ENCODE measurements at regions not wholly inside any gene's neighbourhood (a gene's known extent, or its start where the extent isn't known, plus 50 kb on each side); places are given as distances from the start of the nearest gene placed in this dataset.

- TF ChIP-seq, protein P1, sequence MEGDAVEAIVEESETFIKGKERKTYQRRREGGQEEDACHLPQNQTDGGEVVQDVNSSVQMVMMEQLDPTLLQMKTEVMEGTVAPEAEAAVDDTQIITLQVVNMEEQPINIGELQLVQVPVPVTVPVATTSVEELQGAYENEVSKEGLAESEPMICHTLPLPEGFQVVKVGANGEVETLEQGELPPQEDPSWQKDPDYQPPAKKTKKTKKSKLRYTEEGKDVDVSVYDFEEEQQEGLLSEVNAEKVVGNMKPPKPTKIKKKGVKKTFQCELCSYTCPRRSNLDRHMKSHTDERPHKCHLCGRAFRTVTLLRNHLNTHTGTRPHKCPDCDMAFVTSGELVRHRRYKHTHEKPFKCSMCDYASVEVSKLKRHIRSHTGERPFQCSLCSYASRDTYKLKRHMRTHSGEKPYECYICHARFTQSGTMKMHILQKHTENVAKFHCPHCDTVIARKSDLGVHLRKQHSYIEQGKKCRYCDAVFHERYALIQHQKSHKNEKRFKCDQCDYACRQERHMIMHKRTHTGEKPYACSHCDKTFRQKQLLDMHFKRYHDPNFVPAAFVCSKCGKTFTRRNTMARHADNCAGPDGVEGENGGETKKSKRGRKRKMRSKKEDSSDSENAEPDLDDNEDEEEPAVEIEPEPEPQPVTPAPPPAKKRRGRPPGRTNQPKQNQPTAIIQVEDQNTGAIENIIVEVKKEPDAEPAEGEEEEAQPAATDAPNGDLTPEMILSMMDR (IDR thresholded peaks at IDR 0.05): peak in 1 of 3 experiments; percentile 10
- no peak for TF ChIP-seq POLR2A (IDR thresholded peaks at IDR 0.05)
Observed at GRCh38 chr7:38070718-38071117, 107.3 kb upstream of the STARD3NL start.

All from vagina (tissue), 2 donors.